ENCODE measurements at regions not wholly inside any gene's neighbourhood (a gene's known extent, or its start where the extent isn't known, plus 50 kb on each side); places are given as distances from the start of the nearest gene placed in this dataset.
"Not testable (repeated sequence)": the region's sequence is repeated elsewhere in the genome, so short reads cannot be mapped to it uniquely, and the experiment has no call there.

DNA sequence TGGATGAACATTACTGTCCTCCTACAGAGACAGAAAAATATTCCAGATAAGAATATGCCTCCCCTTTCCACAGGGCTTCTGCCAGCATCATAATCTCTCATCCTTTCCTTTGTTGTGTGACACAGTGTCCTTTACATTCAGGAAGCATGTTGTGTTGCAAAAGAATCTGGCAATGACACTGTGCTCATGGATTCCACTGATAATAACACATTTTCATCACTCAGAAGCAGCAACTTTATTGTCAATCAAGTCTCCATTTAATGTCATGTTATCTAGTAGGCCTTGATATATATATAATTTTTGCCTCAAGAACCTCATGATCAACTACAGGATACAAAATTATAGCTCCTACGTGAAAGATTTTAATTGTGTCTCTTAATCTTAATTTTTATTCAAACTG, 833.9 kb downstream of the FSTL5 start:
- intact Hi-C loops (cut with DNase I) = no loop called here
- no peak for ATAC-seq
- no peak for DNase-seq

DNA sequence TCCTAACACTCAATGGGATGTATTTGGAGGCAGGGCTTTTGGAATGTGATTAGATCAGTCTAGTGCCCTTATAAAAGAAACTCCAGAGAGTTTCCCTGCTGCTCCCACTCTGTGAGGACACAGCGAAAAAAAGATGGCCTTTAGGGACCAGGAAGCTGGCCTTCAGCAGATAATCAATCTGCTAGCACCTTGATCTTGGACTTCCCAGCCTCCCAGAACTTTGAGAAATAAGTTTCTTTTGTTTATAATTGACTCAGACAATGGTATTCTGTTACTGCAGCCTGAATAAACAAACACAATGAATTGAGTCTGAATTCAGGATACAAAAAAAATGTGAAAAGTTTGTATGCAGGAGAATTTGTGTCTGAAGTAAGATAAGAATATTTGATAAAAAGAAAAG, 842.1 kb downstream of the FSTL5 start:
- ATAC-seq (no peak), DNase-seq (no peak)
- intact Hi-C loops (cut with DNase I) = no loop called here

DNA sequence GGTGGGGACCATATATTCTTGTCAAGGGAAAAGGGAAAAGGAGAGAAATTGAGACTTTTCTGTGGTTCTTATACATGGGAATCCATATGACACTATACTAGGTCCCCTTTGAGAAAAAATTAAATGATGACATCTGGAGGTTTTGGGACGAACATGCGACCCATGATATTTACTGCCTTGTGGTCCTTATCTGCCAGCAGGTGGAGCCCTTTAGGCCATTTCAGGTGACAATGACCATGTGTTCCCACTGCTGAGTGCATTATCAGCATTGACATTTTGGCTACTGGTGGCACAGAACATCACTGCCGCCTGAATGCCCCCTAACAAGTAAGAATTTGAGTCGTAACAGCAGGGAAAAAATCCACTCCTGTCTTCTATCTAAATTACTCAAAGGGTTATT, 843.4 kb downstream of the FSTL5 start:
- intact Hi-C loops (cut with DNase I) = no loop called here
- no peak for ATAC-seq
- no peak for DNase-seq

DNA sequence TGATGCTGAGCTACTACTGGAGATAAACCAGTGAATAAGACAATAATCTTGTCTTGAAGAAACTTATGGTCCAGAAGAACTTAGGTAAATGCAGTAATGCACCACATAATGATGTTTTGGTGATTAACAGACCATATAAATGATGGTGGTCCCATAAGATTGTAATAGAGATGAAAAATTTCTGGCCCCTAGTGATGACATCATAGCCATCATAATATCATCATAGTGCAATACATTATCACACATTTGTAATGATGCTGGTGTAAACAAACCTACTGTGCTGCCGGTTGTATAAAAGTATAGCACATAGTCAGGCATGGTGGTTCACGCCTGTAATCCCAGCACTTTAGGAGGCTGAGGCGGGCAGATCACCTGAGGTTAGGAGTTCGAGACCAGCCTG, 846.8 kb downstream of the FSTL5 start:
- DNase-seq (no peak), ATAC-seq (no peak)
- intact Hi-C loops (cut with DNase I) = no loop called here

DNA sequence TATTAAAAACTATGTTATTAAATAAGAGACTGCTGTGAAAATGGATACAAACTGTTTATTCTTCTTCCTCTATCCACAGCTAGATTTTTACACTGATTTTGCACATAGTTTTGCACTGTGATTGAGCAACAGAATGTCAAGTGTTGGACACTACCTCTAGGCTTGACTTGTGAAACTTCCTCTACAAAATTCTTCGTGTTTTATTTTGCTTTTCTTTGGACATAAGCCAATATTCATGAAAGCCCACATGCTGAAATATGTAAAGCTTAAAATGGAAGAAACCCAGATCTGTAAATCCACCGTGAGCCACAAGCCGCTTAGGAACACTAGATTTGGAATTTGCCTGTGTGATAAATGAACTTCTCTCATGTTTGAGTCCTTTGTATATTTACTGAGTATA, 849.4 kb downstream of the FSTL5 start:
- DNase-seq = no peak
- intact Hi-C loops (cut with DNase I) = no loop called here
- ATAC-seq = no peak

DNA sequence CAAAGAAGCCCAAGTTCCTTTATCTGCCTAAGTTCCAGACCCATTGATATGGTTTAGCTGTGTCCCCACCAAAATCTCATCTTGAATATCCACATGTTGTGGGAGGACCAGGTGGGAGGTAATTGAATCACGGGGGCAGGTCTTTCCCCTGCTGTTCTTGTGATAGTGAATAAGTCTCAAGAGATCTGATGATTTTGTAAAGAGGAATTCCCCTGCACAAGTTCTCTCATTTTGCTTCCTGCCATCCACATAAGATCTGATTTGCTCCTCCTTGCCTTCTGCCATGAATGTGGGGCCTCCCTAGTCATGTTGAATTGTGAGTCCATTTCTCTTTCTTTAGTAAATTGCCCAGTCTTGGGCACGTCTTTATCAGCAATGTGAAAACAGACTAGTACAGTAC, 860.2 kb downstream of the FSTL5 start:
- ATAC-seq = no peak
- DNase-seq = no peak
- intact Hi-C loops (cut with DNase I) = no loop called here

DNA sequence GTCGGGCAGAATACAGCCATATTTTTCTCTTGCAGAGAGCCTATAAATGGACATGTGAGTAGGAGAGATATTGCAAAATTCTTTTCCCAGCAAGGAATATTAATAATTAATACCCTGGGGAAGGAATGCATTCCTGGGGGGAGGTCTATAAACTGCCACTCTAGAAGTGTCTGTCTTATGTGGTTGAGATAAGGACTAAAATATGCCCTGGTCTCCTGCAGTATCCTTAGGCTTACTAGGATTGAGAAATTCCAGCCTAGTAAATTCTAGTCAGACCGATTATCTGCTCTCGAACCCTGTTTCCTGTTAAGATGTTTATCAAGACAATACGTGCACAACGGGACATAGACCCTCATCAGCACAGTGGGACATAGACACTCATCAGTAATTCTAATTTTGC, 872.6 kb downstream of the FSTL5 start:
- intact Hi-C loops (cut with DNase I) = no loop called here
- DNase-seq = no peak
- no peak for ATAC-seq

DNA sequence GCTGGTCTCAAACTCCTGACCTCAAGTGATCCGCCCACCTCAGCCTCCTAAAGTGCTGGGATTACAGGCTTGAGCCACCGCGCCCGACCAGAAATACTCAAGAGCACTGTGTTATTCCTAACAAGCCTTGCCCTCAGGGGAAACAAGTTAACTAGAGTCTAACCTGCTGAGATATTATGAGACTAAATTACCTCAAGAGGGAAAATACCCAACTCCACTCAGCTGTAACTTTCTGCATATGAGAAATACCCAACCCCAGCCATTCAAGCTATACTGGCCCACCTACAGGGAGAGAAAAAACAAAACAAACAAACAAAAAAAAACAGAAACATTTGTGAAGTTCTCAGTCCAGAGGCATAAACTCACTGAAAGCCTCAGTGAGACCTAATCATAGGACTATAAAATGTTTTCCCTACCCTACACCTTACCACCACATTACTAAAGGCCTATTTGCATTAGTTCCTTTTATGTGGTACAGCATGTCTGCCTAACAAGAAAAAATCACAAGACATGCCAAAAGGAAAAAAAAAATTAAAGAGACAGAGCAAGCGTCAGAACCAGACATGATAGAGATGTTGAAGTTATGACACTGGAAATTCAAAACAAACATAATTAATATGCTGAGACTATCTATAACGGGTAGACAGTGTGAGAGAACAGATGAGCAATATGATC, 876.0 kb downstream of the FSTL5 start:
- intact Hi-C loops (cut with DNase I) = no loop called here
- no peak for DNase-seq
- ATAC-seq = no peak

DNA sequence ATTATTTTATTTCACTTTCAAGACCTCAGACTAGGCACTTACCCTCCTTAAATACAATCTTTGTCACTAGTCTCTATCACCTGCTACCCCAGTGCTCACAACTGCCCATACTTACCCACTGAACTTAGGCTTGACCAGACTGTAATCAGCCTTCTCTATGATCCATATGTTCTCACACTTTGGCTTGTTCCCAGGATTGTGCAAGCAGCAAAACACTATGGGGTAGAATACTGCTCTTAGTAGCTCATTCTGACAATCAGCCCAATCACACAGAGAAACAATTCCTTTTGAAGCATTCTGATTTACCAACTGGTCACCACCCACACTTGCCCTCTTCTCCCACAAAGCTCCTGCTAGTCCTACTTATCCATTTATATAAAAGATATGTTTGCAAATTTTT, 878.3 kb downstream of the FSTL5 start:
- intact Hi-C loops (cut with DNase I) = no loop called here
- no peak for ATAC-seq
- DNase-seq = no peak

DNA sequence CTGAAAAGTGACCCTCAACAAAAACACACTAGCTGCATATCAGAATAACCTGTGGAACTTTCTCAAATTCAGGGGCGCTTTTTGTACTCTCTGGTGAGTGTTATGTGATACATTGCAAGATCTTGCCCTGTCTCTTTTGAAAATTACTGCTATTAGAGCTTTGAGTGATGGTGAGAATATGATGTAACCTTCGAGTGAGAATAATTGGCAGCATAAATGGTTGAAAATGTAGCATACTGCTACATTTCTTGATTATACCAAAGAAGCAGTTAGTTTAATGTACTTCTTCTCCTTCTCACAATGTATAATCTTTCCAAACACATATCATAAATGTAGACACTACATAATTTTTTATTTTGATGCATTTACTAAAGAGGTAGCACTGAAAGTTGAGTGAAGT, 882.9 kb downstream of the FSTL5 start:
- DNase-seq = no peak
- intact Hi-C loops (cut with DNase I) = no loop called here
- ATAC-seq = no peak

DNA sequence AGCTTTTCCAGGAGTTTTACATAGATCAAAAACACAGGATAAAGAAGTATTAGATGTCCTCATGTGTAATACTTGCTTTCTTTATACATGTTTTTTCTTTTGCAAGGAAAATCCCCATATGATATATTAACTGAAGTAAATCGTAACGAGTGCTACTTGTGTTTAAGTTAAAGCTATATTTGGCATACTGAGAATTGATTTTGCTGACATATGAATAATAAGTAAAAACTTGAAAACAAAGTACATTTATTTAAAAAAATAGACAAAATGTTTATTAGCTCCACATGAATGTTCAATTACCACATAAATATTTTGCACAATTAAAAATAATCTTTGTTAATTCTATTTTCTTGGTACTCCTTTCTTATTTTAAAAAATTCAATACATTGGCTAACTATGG, 884.7 kb downstream of the FSTL5 start:
- DNase-seq = no peak
- intact Hi-C loops (cut with DNase I) = no loop called here
- no peak for ATAC-seq

DNA sequence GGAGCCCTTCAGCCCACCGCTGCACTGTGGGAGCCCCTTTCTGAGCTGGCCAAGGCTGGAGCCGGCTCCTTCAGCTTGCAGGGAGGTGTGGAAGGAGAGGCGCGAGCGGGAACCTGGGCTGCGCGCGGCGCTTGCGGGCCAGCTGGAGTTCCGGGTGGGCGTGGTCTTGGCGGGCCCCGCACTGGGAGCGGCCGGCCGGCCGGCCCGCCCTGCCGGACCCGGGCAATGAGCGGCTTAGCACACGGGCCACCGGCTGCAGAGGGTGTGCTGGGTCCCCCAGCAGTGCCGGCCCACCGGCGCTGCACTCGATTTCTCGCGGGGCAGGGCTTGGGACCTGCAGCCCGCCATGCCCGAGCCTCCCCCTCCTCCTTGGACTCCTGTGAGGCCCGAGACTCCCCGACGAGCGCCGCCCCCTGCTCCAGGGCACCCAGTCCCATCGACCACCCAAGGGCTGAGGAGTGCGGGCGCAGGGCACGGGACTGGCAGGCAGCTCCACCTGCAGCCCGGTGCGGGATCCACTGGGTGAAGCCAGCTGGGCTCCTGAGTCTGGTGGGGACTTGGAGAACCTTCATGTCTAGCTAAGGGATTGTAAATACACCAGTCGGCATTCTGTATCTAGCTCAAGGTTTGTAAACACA, 886.5 kb downstream of the FSTL5 start:
- ATAC-seq; intact Hi-C loops (cut with DNase I); DNase-seq: not testable (repeated sequence)

DNA sequence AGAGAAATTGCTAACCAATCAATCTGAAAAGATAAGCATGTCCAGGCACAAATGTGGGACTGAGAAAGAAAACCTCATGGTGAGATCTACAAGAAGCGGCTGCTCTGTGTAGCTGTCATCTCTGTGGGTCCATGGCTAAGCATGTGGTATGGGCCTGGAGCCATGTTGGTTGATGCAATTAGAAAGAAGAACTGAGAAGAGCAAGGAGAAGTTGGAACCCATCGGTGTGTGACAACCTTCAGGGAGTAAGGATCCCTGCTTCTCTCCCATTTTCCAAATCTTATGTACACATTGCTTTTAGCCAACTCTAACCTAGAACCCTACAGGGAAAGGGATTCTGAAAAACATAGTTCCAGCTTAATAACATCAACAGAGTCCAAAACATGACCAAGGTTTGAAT, 890.2 kb downstream of the FSTL5 start:
- no peak for DNase-seq
- ATAC-seq = no peak
- intact Hi-C loops (cut with DNase I) = no loop called here

DNA sequence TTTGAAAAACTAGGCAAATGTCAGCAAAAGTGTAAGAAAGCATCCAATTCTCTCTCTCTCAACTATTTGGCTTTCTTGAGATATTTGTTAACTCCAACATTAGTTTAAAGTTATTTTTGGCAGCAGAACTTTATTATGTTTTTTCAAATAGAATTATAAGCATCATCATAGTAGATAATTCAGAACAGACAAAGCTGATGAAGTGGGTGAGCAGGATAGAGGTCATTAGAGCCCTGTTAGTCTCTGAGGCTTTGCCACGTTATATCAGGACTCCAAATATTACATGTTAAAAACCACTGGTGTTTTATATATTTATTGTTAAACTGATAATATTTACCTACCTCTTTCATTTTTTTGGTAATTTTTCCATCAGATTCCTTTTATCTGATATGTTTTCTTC, 903.0 kb downstream of the FSTL5 start:
- no peak for DNase-seq
- intact Hi-C loops (cut with DNase I) = no loop called here
- no peak for ATAC-seq

DNA sequence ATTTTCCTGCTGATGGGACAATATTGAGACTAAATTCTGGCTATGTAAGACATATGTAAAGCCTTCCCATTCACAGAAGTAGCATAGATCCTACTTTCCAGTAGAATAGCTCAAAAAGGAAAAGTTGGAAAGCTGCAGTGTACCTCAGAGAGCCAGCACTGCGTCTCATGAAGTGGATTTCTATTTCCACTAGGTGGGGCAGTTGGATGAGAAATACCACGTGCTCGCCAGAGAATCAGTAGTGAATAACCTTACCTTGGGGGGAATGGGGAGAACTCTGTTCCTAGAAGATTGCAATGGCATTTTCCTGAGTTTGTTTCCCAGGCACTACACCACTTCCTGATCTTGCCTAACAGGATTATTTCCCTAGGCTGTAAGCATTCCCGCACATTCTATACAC, 907.1 kb downstream of the FSTL5 start:
- intact Hi-C loops (cut with DNase I) = loop anchor here in 1 of 2 donors (10.0 kb wide), 1 partner anchor 908 kb away; the partner anchor contains the start of gene FSTL5
- ATAC-seq (no peak), DNase-seq (no peak)

DNA sequence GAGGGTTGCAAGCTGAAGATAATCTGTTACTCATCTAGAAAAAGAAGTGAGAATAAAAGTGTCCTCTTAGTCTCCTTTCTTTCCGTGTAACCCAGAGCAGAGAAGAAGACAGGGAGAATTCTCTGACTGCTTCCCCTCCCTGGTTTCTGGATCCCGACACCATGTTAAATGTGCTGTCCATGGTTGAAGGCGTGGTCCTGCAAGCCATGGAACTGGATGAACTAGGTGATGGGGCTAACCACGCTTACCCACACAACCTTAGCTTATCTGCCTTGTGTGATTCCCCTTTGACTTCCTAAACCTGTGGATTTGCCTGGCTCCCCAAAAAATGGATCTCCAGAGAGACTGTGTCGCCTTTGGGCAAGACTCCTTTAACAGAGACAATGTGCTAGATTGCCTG, 907.6 kb downstream of the FSTL5 start:
- ATAC-seq (no peak), DNase-seq (no peak)
- intact Hi-C loops (cut with DNase I) = loop anchor here in 1 of 2 donors (10.0 kb wide), 1 partner anchor 909 kb away; the partner anchor contains the start of gene FSTL5

DNA sequence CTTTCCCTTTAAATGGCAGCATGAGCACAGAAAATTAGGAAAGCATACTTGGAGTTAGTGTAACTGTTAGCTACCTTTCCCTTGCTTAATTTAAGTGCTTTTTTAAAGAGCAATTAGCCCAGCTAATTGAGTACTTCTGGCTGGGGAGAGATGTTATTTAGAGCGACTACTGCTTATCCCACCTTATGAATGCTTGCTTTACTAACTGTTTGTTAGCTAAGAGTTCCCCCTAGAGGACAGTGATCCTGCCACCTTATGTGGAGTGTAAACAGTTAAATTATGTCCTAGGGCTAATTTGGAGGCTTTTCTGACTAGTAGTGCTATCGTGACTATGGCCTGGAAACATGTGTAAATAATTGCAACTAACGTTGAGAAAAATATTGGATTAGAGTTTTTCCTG, 909.4 kb downstream of the FSTL5 start:
- DNase-seq (no peak), ATAC-seq (no peak)
- intact Hi-C loops (cut with DNase I) = loop anchor here in 1 of 2 donors (10.0 kb wide), 1 partner anchor 910 kb away; the partner anchor contains the start of gene FSTL5

DNA sequence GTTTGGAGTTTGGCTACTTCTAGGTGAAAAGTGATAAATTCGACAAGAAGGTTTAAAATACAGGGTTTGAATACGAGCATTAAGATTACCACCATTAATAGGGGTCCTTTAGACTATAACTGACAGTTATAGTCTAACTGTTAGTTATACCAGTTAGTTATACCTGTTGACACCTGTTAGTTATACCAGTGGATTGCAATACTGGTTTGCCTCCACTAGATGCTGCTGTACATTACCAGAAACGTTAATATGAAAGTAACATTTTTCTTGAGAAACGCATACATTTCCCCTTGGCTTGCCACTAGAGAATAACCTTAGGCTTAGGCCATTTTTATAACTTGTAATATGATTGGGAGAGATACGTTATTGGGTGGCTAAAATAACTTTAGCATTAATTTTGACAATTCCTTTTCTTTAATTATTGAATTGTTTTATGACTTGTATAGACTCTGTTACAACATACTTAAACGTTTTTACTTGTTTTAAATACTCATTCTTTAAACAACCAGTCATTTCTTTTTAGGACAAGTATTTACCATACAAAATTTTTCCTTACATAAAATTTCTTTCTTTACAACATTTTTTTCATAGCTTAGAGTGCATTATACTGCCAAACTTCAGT, 911.2 kb downstream of the FSTL5 start:
- ATAC-seq = no peak
- no peak for DNase-seq
- intact Hi-C loops (cut with DNase I) = loop anchor here in 1 of 2 donors (10.0 kb wide), 1 partner anchor 912 kb away; the partner anchor contains the start of gene FSTL5

DNA sequence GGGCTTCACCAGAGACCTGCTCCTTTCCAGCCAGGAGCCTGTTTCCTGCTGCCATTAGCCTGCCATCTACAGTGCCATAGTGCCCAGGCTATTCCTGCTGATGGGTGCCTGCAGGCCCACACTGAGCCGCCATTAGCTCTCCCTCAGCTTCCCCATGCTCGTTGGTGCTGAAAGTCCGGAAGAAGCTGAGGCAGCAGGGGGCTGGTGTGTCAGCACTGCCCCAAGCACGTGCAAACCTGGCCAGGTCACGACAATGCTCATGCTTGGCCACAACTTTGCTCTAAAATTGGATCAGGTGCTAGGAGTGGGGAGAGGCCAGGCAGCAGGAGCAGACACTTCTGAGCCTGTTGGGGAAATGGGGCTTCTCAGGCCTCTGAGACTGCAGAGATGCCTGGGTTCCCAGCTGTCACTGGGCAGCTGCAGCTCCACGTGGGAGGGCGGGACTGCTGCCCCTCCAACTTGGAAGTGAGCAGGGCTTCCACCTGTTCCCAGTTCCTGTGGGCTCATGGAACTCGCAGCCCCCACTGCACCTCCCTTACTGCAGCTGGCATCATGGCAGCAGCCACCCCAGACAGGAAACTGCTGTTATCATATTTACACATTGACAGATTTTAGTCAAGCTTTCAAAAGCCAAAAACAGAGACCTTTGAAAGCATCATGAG, 913.9 kb downstream of the FSTL5 start:
- no peak for ATAC-seq
- intact Hi-C loops (cut with DNase I) = loop anchor here in 1 of 2 donors (10.0 kb wide), 1 partner anchor 915 kb away; the partner anchor contains the start of gene FSTL5

DNA sequence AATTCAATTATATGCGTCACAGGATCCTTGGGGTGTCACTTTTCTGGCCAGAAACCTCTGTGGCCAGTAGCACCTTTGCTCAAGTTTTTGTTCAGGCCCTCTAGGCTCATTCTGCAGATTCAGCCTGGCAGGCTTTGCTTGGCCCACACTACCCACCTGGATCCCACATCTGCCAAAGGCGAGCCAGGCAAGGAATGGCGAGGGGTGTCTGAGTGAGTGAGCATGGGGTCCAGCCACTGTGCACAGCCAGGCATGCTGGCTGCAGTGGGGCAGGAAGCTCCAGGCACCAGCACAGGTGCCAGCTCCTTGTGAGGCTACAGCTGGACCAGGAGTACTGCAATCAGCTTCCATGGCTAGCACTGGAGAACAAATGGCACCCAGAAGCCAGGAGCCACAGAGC, 914.9 kb downstream of the FSTL5 start:
- ATAC-seq (no peak), DNase-seq (no peak)
- intact Hi-C loops (cut with DNase I) = no loop called here

More for the DNA sequence above, 913.9 kb downstream of the FSTL5 start:
- no peak for DNase-seq

All from left cardiac atrium (tissue), 4 donors.